Gastroesophageal sphincter (tissue), 4 donors: ENCODE measurements at regions not wholly inside any gene's neighbourhood (a gene's known extent, or its start where the extent isn't known, plus 50 kb on each side); places are given as distances from the start of the nearest gene placed in this dataset.

Experiments
- ATAC-seq: fragments of 150-250 bp; one replicate; pipeline ENCODE4 v1.9.1; 2016; ENCODE audit warnings: mild to moderate bottlenecking, moderate library complexity
- H3K27ac ChIP-seq, 4 donors: fragments of 200-600 bp; sonication (generic) in 3 of 4; 1 replicate in 3 of 4; 2 replicates in 1 of 4; pipeline ENCODE4 v1.5.1; 2016 to 2019
- H3K27me3 ChIP-seq: fragments of 200-600 bp; sonication (generic); one replicate; pipeline ENCODE4 v1.5.1; 2019
- H3K36me3 ChIP-seq, 2 donors: fragments of 200-600 bp; sonication (generic); one replicate each; pipeline ENCODE4 v1.5.1; 2019; ENCODE audit warnings: control low read depth in 1 of 2
- H3K4me1 ChIP-seq, 3 donors: fragments of 200-600 bp; sonication (generic); 1 replicate in 2 of 3; 2 replicates in 1 of 3; pipeline ENCODE4 v1.5.1; 2016 to 2019; ENCODE audit warnings: control low read depth in 2 of 3
- H3K4me3 ChIP-seq, 2 donors: fragments of 200-600 bp; sonication (generic); one replicate each; pipeline ENCODE4 v1.5.1; 2019; ENCODE audit warnings: mild to moderate bottlenecking in 1 of 2, moderate library complexity in 1 of 2
- H3K9me3 ChIP-seq, 3 donors: fragments of 200-600 bp; sonication (generic); one replicate each; pipeline ENCODE4 v1.5.1; 2017 to 2019; ENCODE audit warnings: control low read depth in 2 of 3
- CTCF ChIP-seq, 4 experiments: fragments of 200-600 bp in 2 of 4; fragments of 450-650 bp in 2 of 4; sonication (generic) in 1 of 4; IDR thresholded peaks; one replicate each; pipeline ENCODE4 v1.5.1; 2017 to 2019; ENCODE audit warnings: antibody characterized with exemption in 4 of 4, mild to moderate bottlenecking in 2 of 4, moderate library complexity in 2 of 4
- EP300 ChIP-seq: sonication (generic); formaldehyde crosslinking; IDR thresholded peaks from one replicate; pipeline ENCODE4 v1.6.1; 2017; ENCODE audit warnings: antibody characterized with exemption, mild to moderate bottlenecking
- POLR2A ChIP-seq, 2 donors: fragments of 450-650 bp; IDR thresholded peaks; one replicate each; pipeline ENCODE4 v1.6.1; 2017; ENCODE audit warnings: antibody characterized with exemption in 2 of 2, mild to moderate bottlenecking in 2 of 2, moderate library complexity in 1 of 2
- POLR2AphosphoS5 ChIP-seq: sonication (generic); formaldehyde crosslinking; IDR thresholded peaks from one replicate; pipeline ENCODE4 v1.6.1; 2017; ENCODE audit warnings: antibody characterized with exemption
- WGBS, 2 donors: methylation state at CpG; one replicate each; pipeline ENCODE4 v1.1.5; 2018; ENCODE audit warnings: low coverage in 1 of 2; 5-methylcytosine and 5-hydroxymethylcytosine counted together

DNA sequence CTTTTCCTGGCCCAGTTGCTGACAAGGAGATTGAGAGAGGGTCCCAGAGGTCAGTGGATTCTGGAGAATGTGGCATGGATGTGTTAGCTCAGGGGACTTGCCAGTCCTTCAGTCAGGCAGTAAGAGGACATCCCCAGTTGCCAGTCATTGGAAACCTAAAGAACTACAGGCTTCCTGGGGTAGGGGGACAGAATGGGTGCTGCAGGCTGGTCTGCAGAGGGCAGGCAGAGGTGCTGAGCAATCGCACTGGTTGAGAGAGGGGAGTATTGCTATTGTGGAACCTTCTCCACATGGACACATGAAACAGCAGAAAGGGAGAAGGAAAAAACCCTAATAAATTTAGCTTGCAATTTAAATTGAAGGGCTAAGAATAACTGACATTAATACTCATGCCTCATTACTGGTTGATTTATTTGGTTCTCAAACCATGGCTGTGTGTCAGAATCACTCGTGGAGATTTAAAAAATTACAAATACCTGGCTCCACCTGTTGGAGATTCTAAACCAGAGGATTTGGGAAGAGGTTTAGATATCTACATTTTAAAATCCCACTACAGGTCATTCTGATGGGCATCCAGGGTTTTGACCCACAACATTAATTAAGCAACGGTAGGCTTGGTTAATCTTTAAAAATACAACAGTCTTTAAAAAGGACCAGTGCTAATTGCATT is 71.2 kb upstream of the SLC38A2 start:
- H3K4me3 ChIP-seq, result no peak overlapping the region
- peaks cover 0 to 19% (median 0%) of the 10 kb centered on the region in 3 donors for H3K4me1 ChIP-seq
- ATAC-seq, result no peak
- H3K27me3 ChIP-seq, result no peaks in the 10 kb centered on the region
- no peak for TF ChIP-seq POLR2AphosphoS5
- no peak for TF ChIP-seq EP300
- no peak for TF ChIP-seq POLR2A (IDR thresholded peaks at IDR 0.05)
- TF ChIP-seq CTCF (IDR thresholded peaks at IDR 0.05), result no peak
- H3K36me3 ChIP-seq, result no peaks in the 10 kb centered on the region
- no peaks in the 10 kb centered on the region for H3K9me3 ChIP-seq
- WGBS, 2 donors, result 54 to 68% methylated on average over 2 of the region's 3 CpGs
- no peak overlapping the region for H3K27ac ChIP-seq

GRCh38 chr12:46442738-46443137 is 70.2 kb upstream of the SLC38A2 start:
- no peak overlapping the region for H3K27ac ChIP-seq
- no peaks in the 10 kb centered on the region for H3K9me3 ChIP-seq
- no peaks in the 10 kb centered on the region for H3K27me3 ChIP-seq
- ATAC-seq, result no peak
- H3K4me3 ChIP-seq, result no peak overlapping the region
- no peak for TF ChIP-seq POLR2A (IDR thresholded peaks at IDR 0.05)
- TF ChIP-seq POLR2AphosphoS5, result no peak
- no peak for TF ChIP-seq EP300
- TF ChIP-seq CTCF (IDR thresholded peaks at IDR 0.05), result no peak
- peaks cover 0 to 19% (median 0%) of the 10 kb centered on the region in 3 donors for H3K4me1 ChIP-seq
- H3K36me3 ChIP-seq, result no peaks in the 10 kb centered on the region
- 72 to 83% methylated on average over 2 of the region's 2 CpGs for WGBS, 2 donors

DNA sequence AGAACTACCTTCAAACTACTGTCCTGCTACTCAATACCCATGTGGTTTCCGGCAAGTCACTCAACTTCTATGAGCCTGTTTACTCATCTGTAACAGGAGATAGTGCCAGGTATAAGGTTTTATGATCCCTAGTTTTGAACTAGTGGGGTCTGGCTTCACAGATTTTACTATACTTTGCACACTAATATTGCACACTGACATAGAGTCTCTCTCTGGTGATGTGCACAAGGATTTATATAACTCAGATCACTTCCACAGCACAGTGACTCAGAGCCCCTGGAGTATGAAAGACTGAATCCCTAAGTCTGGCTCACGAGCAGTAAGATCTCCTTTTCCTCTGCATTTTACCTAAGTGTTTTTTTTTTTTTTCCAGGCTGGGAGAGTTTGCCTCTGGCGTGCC is 69.7 kb upstream of the SLC38A2 start:
- no peaks in the 10 kb centered on the region for H3K9me3 ChIP-seq
- peaks cover 0 to 19% (median 0%) of the 10 kb centered on the region in 3 donors for H3K4me1 ChIP-seq
- ATAC-seq, result no peak
- TF ChIP-seq POLR2AphosphoS5, result no peak
- TF ChIP-seq EP300, result no peak
- TF ChIP-seq POLR2A (IDR thresholded peaks at IDR 0.05), result no peak
- TF ChIP-seq CTCF (IDR thresholded peaks at IDR 0.05), result no peak
- H3K4me3 ChIP-seq, result no peak overlapping the region
- H3K27me3 ChIP-seq, result no peaks in the 10 kb centered on the region
- WGBS, 2 donors, result 61 to 87% methylated on average over 3 of the region's 3 CpGs
- H3K27ac ChIP-seq, result no peak overlapping the region
- no peaks in the 10 kb centered on the region for H3K36me3 ChIP-seq

GRCh38 chr12:46439793-46440511 is 67.4 kb upstream of the SLC38A2 start:
- H3K27me3 ChIP-seq, result no peaks in the 10 kb centered on the region
- no peak for ATAC-seq
- no peak overlapping the region for H3K27ac ChIP-seq
- no peaks in the 10 kb centered on the region for H3K9me3 ChIP-seq
- 74 to 77% methylated on average over 4 to 5 of the region's 5 CpGs for WGBS, 2 donors
- TF ChIP-seq POLR2AphosphoS5, result no peak
- no peak for TF ChIP-seq EP300
- no peak for TF ChIP-seq CTCF (IDR thresholded peaks at IDR 0.05)
- TF ChIP-seq POLR2A (IDR thresholded peaks at IDR 0.05), result no peak
- H3K36me3 ChIP-seq, result no peaks in the 10 kb centered on the region
- peaks cover 0 to 4% (median 0%) of the 10 kb centered on the region in 3 donors for H3K4me1 ChIP-seq
- H3K4me3 ChIP-seq, result no peak overlapping the region
